ENCODE measurements at regions not wholly inside any gene's neighbourhood (a gene's known extent, or its start where the extent isn't known, plus 50 kb on each side); places are given as distances from the start of the nearest gene placed in this dataset.
A peak's percentile ranks its signal among the peaks of the same experiment; 100 is the strongest.
"Not testable (repeated sequence)": the region's sequence is repeated elsewhere in the genome, so short reads cannot be mapped to it uniquely, and the experiment has no call there.

DNA sequence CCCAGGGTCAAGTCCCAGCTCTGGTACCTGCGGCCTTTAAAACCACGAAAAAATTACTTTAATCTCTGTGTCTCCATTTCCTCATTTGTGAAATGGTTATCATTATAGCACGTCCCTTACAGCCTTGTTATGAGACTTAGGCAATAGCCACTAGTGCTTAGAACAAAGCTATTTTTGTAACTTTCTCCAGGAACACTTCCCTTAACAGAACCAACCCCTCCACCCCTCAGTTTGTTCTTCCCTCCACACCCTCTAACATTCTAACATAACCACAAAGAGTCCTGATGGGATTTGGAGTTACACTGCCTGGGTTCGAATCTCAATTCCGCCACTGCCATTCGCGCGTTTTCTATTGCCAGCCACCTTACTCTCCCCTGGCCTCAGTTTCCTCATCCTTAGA, 2777.4 kb upstream of the TPTE start:
- peak; percentile 55 to 62 for ATAC-seq (ENCODE audit: low FRiP score in 2 of 2)
- H3K9me3 ChIP-seq, result not testable (repeated sequence)

DNA sequence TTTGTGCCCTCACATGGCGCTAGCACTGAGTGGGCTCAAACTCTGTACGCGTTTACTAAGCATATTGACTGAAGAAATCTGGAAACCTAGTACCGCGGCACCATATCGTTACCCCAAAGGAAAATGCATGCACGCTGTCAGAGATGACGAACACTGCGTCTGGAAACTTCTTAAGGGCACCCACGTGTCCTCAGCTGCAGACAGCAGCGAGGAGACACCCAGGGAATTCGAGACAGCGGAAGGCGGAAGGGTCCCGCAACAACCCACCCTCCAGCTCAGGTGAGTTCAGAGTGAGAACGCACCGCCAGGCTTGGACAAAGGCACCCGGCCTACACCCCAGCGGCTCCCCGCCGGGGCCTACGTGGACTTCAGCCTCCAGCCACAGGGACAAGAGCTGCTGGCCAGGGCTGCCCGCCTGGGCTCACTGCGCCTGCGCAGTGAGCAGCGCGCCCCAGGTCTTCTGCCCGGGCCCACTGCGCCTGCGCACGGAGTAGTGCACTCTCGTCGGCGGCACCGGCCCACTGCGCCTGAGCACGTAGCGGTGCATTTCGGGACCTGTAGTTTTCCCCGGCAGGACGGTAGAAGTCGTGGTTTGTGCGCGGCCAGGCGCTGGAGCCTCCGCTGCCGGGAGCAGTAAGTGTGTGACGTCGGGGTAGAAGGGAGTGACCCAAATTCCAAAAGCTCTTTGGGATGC, 2776.8 kb upstream of the TPTE start:
- H3K27me3 ChIP-seq, H3K27ac ChIP-seq, H3K4me1 ChIP-seq, H3K4me3 ChIP-seq, H3K36me3 ChIP-seq, H3K9me3 ChIP-seq, DNase-seq: not testable (repeated sequence)
- WGBS, 2 donors, result no CpG with 5 or more reads among the region's 49 CpGs
- ATAC-seq (ENCODE audit: low FRiP score in 2 of 2), result peak; percentile 96 to 100

More for the DNA sequence above, 2777.4 kb upstream of the TPTE start:
- not testable (repeated sequence) for H3K4me1 ChIP-seq, H3K4me3 ChIP-seq, DNase-seq, H3K27ac ChIP-seq, H3K27me3 ChIP-seq, H3K36me3 ChIP-seq
- no CpG with 5 or more reads among the region's 8 CpGs for WGBS, 2 donors

DNA sequence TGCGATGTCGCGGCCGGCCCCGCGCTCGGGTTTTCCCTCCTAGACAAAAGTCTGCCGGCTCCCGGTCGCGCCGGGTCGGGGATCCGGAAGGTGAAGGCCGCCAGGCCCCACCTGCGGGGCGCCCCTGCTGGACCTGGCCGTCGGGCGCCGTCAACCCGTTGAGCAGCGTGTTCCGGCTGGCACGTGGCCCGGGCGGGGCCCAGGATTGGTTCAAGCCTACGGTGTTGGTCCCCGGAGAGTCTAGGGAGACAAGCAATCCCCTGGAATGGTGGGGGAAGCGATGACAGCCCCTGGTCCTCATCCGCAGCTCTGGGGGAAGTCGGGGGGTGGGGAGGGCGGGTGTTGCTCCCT, 2776.3 kb upstream of the TPTE start:
- H3K4me1 ChIP-seq, H3K9me3 ChIP-seq, H3K27ac ChIP-seq, H3K36me3 ChIP-seq, H3K27me3 ChIP-seq, H3K4me3 ChIP-seq, DNase-seq: not testable (repeated sequence)
- WGBS, 2 donors, result no CpG with 5 or more reads among the region's 33 CpGs
- ATAC-seq (ENCODE audit: low FRiP score in 2 of 2), result peak; percentile 85 to 89

DNA sequence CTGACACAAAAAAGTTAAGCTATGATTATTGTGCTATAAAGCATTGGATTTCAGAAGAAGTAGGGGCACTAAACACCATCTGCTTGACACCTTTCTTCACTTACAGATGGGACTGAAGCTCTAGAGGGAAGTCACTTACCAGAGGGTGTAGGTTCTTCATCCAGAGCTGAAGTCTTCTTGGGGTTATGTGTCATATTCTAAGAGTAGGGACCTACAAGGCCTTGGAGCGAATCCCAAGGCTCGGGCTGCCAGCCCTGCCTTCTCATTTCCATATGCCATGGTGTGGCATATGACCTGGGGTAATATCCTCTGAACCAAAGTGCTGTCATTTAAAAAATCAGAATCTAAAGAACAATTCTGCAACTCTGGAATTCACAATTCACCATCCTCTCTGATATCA, 2773.4 kb upstream of the TPTE start:
- H3K36me3 ChIP-seq; DNase-seq; H3K9me3 ChIP-seq; H3K27me3 ChIP-seq; H3K27ac ChIP-seq; ATAC-seq (ENCODE audit: low FRiP score in 2 of 2); H3K4me3 ChIP-seq; H3K4me1 ChIP-seq: not testable (repeated sequence)
- WGBS, 2 donors, result 93% methylated on average over 2 of the region's 2 CpGs; no CpG with 5 or more reads in 1 of the 2 donors

DNA sequence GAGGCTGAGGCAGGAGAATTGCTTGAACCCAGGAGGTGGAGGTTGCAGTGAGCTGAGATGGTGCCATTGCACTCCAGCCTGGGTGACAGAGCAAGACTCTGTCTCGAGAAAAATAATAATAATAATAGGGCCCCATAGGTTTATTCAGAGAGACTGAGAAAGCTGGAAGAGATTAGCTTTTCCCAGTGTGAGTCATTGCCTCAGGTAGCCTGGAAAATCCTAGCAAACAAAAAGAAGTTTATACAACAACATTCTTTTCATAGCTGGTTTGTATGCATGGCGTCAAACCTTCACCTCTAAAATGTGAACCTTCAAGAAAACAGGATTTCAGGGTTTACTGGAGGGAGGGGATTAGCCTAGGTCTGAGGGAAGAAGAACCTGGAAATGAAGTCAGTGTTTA, 2768.8 kb upstream of the TPTE start:
- not testable (repeated sequence) for H3K4me1 ChIP-seq; H3K27ac ChIP-seq; H3K36me3 ChIP-seq; ATAC-seq (ENCODE audit: low FRiP score in 2 of 2); H3K9me3 ChIP-seq; H3K4me3 ChIP-seq; DNase-seq; H3K27me3 ChIP-seq
- no CpG with 5 or more reads among the region's 2 CpGs for WGBS, 2 donors

DNA sequence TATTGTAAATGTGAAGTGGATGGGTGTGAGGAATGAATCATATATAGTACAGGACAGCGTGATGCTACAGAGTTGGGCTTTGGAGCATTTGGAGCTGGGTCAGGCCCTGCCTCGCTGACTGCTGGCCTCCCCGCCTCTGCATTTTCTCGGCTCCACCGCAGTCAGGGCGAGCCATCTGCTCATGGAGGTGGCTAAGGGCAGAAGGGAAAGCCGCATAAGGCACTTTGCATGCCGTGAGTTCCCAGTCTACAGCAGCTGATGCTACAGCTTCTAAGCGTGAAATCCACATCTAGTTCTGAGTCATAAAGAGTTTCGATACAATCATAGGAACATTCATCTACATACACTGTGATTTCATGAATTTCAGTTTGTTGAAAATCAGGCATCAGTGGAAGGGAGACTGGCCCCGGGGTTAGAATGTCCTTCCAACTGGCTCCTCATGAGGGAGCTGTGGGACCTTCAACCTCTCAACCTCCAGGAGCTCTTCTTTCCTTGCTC, 2768.0 kb upstream of the TPTE start:
- 84% methylated on average over 6 of the region's 11 CpGs; no CpG with 5 or more reads in 1 of the 2 donors for WGBS, 2 donors
- not testable (repeated sequence) for H3K27me3 ChIP-seq; H3K27ac ChIP-seq; ATAC-seq (ENCODE audit: low FRiP score in 2 of 2); H3K4me3 ChIP-seq; H3K9me3 ChIP-seq; H3K36me3 ChIP-seq; H3K4me1 ChIP-seq
- peak in 1 of 2 donors; percentile 11 for DNase-seq

DNA sequence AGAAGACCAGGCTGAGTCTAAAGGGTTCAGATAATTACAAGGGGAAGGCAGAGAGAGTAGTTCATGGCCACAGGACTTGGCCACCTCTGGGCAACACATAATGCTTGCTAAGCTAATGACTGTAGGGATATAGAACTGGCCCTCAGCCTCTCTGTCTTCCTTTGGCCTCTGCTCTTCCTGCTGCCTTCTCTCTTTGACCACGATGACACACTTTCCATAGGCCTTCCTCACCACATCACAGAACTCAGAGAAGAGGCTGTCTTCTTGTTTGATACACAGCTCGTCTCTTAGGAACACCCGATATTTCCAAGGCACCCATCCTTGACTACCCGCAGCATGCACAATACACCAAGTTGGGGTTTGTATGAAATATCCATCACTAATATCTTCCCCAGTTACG, 2751.4 kb upstream of the TPTE start:
- not testable (repeated sequence) for H3K4me1 ChIP-seq; ATAC-seq (ENCODE audit: low FRiP score in 2 of 2); DNase-seq; H3K9me3 ChIP-seq; H3K36me3 ChIP-seq; H3K27me3 ChIP-seq; H3K27ac ChIP-seq; H3K4me3 ChIP-seq
- WGBS, 2 donors, result no CpG with 5 or more reads among the region's 5 CpGs

DNA sequence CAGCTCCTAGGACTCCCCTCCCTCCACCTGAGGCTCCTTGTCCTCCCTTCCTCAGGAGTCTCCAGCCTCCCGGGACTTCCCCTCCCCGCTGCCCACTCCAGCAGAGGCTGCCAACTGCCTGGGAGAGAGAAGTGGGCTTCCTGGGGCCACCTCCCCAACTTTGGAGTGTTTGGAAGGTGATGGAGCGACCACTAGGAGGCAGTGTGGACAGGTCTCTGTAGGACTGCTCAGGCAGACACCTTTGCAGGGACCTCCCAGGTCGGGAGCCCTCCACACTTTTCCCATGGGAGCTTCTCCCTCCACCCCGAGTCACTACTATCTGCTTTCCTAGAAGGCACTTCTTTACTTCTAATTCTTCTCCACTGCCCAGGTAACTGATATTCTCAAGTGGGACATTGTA, 2747.2 kb upstream of the TPTE start:
- not testable (repeated sequence) for H3K9me3 ChIP-seq; DNase-seq; H3K36me3 ChIP-seq; H3K27me3 ChIP-seq; H3K4me3 ChIP-seq; ATAC-seq (ENCODE audit: low FRiP score in 2 of 2); H3K4me1 ChIP-seq; H3K27ac ChIP-seq
- whole genome bisulfite sequencing, 2 donors, result no CpG with 5 or more reads among the region's 5 CpGs

DNA sequence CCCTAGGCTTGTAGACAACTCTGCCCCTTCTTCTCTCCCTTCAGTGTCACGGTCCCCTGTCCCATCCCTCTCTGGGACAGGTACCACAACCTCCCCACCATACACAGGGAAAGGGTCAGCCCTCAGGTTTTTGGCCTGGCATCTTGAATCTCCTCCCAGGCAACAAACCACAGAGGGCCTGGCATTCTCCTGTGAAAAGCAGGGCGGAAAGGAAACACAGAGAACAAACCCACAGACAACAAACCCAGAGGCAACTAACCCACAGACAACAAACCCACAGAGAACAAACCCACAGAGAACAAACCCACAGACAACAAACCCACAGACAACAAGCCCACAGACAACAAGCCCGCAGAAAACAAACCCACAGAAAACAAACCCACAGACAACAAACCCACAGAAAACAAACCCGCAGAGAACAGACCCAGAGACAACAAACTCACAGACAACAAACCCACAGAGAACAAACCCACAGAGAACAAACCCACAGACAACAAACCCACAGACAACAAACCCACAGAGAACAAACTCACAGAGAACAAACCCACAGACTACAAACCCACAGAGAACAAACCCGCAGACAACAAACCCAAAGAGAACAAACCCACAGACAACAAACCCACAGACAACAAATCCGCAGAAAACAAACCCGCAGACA, 2745.9 kb upstream of the TPTE start:
- not testable (repeated sequence) for H3K9me3 ChIP-seq; H3K27ac ChIP-seq; H3K4me3 ChIP-seq; H3K27me3 ChIP-seq; H3K4me1 ChIP-seq; H3K36me3 ChIP-seq; ATAC-seq (ENCODE audit: low FRiP score in 2 of 2)
- WGBS, 2 donors, result 72 to 75% methylated on average over 6 of the region's 7 CpGs
- DNase-seq, result peak in 1 of 2 donors; percentile 1

DNA sequence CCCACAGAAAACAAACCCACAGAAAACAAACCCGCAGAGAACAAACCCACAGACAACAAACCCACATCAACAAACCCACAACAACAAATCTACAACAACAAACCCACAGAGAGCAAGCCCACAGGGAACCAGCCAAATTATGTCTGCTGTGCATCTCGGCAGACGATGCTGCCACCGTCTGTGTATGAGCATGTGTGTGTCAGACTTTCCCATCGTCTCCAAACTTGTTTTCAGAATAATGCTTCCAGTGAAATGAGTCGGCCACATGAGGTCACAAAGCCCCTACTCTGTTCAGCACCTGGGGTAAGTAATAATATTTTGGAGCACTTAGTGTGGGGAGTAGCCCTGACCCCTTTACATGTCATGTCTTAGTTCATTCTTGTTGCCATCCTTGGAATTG, 2745.3 kb upstream of the TPTE start:
- not testable (repeated sequence) for ATAC-seq (ENCODE audit: low FRiP score in 2 of 2)
- WGBS, 2 donors, result 50 to 71% methylated on average over 1 of the region's 6 CpGs

DNA sequence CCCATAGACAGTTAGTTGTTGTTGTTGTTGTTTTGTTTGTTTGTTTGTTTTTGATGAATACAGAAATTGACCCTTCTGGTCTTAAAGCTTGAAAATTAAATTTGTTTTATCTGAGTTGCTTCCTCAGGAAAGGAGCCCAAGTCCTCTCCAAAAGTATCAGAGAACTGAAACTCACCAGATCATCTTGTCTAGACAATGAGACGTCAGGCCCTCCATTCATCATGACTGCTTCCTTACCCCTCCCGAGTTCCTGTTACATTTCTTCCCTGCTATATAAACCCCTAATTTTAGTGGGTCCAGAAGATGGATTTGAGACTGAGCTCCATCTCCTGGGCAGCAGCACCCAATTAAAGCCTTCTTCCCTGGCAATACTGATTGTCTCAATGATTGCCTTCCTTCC, 2744.8 kb upstream of the TPTE start:
- H3K36me3 ChIP-seq; H3K9me3 ChIP-seq; H3K4me1 ChIP-seq; DNase-seq; H3K4me3 ChIP-seq; H3K27me3 ChIP-seq; ATAC-seq (ENCODE audit: low FRiP score in 2 of 2); H3K27ac ChIP-seq: not testable (repeated sequence)
- no CpG with 5 or more reads among the region's 2 CpGs for WGBS, 2 donors

More for the DNA sequence above, 2745.3 kb upstream of the TPTE start:
- H3K9me3 ChIP-seq, H3K27me3 ChIP-seq, H3K27ac ChIP-seq, DNase-seq, H3K4me1 ChIP-seq, H3K4me3 ChIP-seq, H3K36me3 ChIP-seq: not testable (repeated sequence)

DNA sequence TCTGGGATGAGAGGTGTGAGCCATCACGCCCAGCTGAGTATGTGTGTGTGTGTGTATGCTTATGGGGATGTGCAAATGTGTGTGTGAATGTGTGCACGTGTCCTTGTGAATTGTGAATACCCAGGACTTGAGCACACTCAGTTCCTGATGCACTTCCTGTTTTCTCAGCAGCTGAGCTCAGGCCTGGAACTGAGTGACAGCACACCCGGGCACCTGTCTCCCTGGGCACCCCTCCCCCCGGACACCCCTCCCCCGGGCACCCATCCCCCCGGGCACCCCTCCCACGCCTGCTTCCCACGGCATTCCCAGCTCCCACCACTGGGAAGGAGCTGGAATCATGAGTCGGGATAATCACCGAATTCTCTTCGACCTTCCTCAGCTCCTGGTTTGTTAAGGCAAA, 2744.1 kb upstream of the TPTE start:
- WGBS, 2 donors, result no CpG with 5 or more reads among the region's 11 CpGs
- not testable (repeated sequence) for ATAC-seq (ENCODE audit: low FRiP score in 2 of 2); H3K27ac ChIP-seq; H3K9me3 ChIP-seq; H3K4me1 ChIP-seq; H3K4me3 ChIP-seq; H3K27me3 ChIP-seq; H3K36me3 ChIP-seq
- peak in 1 of 2 donors; percentile 25 for DNase-seq

DNA sequence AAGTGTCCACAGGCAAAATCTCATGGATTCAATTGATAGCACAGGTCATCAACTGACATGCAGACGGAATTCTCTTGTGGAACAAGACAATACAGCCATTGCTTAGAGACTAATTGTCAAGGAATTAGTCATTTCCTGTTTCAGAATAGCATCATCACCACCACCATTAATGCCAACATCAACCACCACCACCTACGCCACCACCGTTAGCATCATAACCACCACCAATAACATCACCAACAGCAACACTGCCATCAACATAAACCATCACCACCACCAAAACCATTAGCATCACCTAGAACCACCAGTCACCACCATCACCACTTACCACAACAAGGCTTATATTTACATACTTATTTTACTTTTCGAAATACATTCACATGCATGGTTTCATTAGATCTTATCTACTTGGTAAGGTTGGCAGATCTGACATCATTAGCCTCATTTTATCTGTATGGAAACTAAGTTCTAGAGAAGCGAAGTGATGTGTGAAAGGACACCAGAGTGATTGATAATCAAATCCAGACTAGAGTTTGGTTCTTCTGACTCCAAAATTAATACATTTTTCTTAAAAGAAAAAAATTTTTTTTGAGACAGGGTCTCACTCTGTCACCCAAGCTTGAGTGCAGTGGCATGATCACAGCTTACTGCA, 2733.8 kb upstream of the TPTE start:
- no CpG with 5 or more reads among the region's 5 CpGs for WGBS, 2 donors
- H3K27ac ChIP-seq; H3K9me3 ChIP-seq; DNase-seq; ATAC-seq (ENCODE audit: low FRiP score in 2 of 2); H3K4me1 ChIP-seq; H3K4me3 ChIP-seq; H3K27me3 ChIP-seq; H3K36me3 ChIP-seq: not testable (repeated sequence)
